Hepatocyte (in vitro differentiated cells): ENCODE measurements at regions not wholly inside any gene's neighbourhood (a gene's known extent, or its start where the extent isn't known, plus 50 kb on each side); places are given as distances from the start of the nearest gene placed in this dataset.
A peak's percentile ranks its signal among the peaks of the same experiment; 100 is the strongest.

Experiments
- DNase-seq: peaks from one replicate; pipeline ENCODE4 v3.0.0-alpha.2; 2016; ENCODE audit warnings: low spot score
- H2AFZ ChIP-seq: fragments of 200-600 bp; sonication (generic); 2 replicates; pipeline ENCODE4 v1.6.0; 2016; ENCODE audit warnings: antibody characterized with exemption, mild to moderate bottlenecking
- H3K27ac ChIP-seq: fragments of 200-600 bp; sonication (generic); 2 replicates; pipeline ENCODE4 v1.5.1; 2016; ENCODE audit warnings: mild to moderate bottlenecking
- H3K27me3 ChIP-seq: fragments of 200-600 bp; sonication (generic); 2 replicates; pipeline ENCODE4 v1.6.1; 2016
- H3K36me3 ChIP-seq: fragments of 200-600 bp; sonication (generic); replicated peaks from 2 replicates; pipeline ENCODE4 v1.5.1; 2016; ENCODE audit warnings: low read depth; ENCODE audit not compliant: insufficient read depth
- H3K4me1 ChIP-seq: fragments of 200-600 bp; sonication (generic); 2 replicates; pipeline ENCODE4 v1.5.1; 2016; ENCODE audit warnings: mild to moderate bottlenecking, moderate library complexity; ENCODE audit not compliant: insufficient read depth
- H3K4me2 ChIP-seq: fragments of 200-600 bp; sonication (generic); 2 replicates; pipeline ENCODE4 v1.6.0; 2016
- H3K4me3 ChIP-seq: fragments of 200-600 bp; sonication (generic); 2 replicates; pipeline ENCODE4 v1.5.1; 2016; ENCODE audit warnings: mild to moderate bottlenecking
- H3K79me2 ChIP-seq: fragments of 200-600 bp; sonication (generic); 2 replicates; pipeline ENCODE4 v1.6.0; 2017; ENCODE audit warnings: mild to moderate bottlenecking
- H3K9me2 ChIP-seq: fragments of 200-600 bp; sonication (generic); replicated peaks from 2 replicates; pipeline ENCODE4 v1.6.0; 2017; ENCODE audit warnings: mild to moderate bottlenecking; ENCODE audit not compliant: insufficient read depth
- H3K9me3 ChIP-seq: fragments of 200-600 bp; sonication (generic); 2 replicates; pipeline ENCODE4 v1.5.1; 2016; ENCODE audit warnings: low read depth, mild to moderate bottlenecking
- H4K20me1 ChIP-seq: fragments of 200-600 bp; sonication (generic); 2 replicates; pipeline ENCODE4 v1.6.0; 2016; ENCODE audit warnings: mild to moderate bottlenecking; ENCODE audit not compliant: insufficient read depth, poor library complexity, severe bottlenecking
- CTCF ChIP-seq: fragments of 200-600 bp; sonication (generic); IDR thresholded peaks from 2 replicates; pipeline ENCODE4 v1.5.1; 2016; ENCODE audit warnings: antibody characterized with exemption, mild to moderate bottlenecking; ENCODE audit not compliant: poor library complexity
- EZH2 ChIP-seq: fragments of 200-600 bp; sonication (generic); IDR thresholded peaks from 2 replicates; pipeline ENCODE4 v1.6.1; 2016; ENCODE audit warnings: antibody characterized with exemption, mild to moderate bottlenecking, borderline replicate concordance
- EZH2phosphoT487 ChIP-seq: fragments of 200-600 bp; sonication (generic); IDR thresholded peaks from one replicate; pipeline ENCODE4 v1.6.1; 2018; ENCODE audit warnings: antibody characterized with exemption, mild to moderate bottlenecking, low read depth, moderate library complexity; ENCODE audit not compliant: unreplicated experiment, severe bottlenecking
- WGBS: methylation state at CpG from one replicate; pipeline ENCODE4 v1.1.6; 2016; ENCODE audit warnings: low lambda C conversion rate; ENCODE audit errors: missing lambda C conversion rate; 5-methylcytosine and 5-hydroxymethylcytosine counted together

- Histone ChIP-seq H3K27ac (no peak overlapping the region), H3K9me2 (no peaks in the 10 kb centered on the region), H3K4me2 (no peak overlapping the region), H4K20me1 (no peaks in the 10 kb centered on the region), H2AFZ (no peak overlapping the region), H3K4me1 (no peaks in the 10 kb centered on the region), H3K9me3 (no peaks in the 10 kb centered on the region), H3K36me3 (no peaks in the 10 kb centered on the region), H3K79me2 (no peaks in the 10 kb centered on the region), H3K4me3 (no peak overlapping the region), H3K27me3 (no peaks in the 10 kb centered on the region)
- WGBS, result 75% methylated on average over 3 of the region's 3 CpGs
- no peak for TF ChIP-seq CTCF
- no peak for TF ChIP-seq EZH2
- no peak for TF ChIP-seq EZH2phosphoT487
- DNase-seq, result no peak
These were observed 50.8 kb upstream of the ELF5 start for GRCh38 chr11:34564406-34564805.

DNA sequence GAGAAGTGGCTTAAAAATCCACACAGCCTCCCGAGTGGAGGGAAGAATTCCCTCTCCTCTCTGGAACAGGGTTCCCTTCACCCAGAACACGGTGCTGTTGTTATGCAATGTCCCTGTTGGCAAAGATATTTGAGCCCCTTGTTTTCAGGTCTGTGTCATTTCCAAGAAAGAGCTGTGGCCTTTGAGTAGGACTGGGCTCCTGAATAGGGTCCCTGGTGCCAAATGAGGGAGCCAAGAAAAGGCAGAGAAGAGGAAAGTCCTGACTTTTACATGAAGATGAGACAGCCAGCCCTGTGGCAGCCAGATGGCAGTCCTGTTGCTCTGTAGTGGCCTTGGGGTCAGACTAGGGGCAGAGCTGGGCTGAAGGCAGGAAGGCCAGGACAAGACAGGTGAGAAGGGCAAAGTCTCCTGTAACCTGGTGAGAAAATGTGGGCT is 51.2 kb upstream of the ELF5 start:
- Histone ChIP-seq H3K36me3 (no peaks in the 10 kb centered on the region), H3K4me2 (no peak overlapping the region), H4K20me1 (no peaks in the 10 kb centered on the region), H3K4me3 (no peak overlapping the region), H3K9me2 (no peaks in the 10 kb centered on the region), H3K27ac (no peak overlapping the region), H3K79me2 (no peaks in the 10 kb centered on the region), H3K4me1 (no peaks in the 10 kb centered on the region), H3K9me3 (no peaks in the 10 kb centered on the region), H2AFZ (no peak overlapping the region), H3K27me3 (no peaks in the 10 kb centered on the region)
- 40% methylated on average over 2 of the region's 2 CpGs for WGBS
- TF ChIP-seq CTCF (no peak), EZH2phosphoT487 (no peak)
- no peak for DNase-seq

DNA sequence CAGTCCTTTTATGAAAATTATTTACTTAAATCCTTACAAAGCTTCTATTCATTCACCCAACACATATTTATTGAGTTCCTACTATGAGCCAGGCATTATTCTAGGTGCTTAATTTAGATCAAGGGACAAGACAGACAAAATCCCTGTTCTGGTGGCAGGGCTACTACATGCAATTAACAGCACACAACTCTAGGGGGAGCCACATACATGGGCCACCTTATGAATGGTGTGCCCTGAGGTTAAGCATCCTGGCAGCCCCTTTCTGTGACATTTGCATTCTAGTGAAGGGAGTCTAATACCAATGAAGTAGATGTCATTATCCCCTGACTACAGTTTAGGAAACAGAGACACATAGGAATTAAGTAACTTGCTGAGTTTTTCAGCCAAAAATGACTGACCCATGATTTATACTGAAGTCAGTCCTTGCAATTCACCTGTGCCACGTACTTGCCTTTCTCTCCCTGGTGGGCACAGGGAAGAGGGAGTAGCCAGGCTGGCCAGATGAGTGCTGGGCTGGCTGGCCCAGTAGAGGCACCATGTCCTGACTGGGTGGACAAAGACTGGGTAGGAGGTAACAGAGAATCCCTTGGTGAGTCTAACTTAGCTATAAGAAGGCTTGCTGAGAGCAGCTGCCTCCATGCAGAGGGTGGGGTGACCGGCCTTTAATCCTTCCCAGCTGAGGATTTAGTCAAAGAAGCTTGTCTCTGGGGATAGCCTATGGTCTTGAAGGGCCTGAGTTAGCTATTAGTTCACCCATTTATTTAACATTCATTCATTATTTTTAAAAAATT is 52.0 kb upstream of the ELF5 start:
- no peaks in the 10 kb centered on the region for H3K9me3 ChIP-seq
- H3K36me3 ChIP-seq, result no peaks in the 10 kb centered on the region
- no peak for TF ChIP-seq EZH2
- peak; percentile 22 for TF ChIP-seq CTCF
- TF ChIP-seq EZH2phosphoT487, result no peak
- H3K4me1 ChIP-seq, result no peaks in the 10 kb centered on the region
- 71% methylated on average over 2 of the region's 2 CpGs for WGBS
- H3K9me2 ChIP-seq, result no peaks in the 10 kb centered on the region
- no peak overlapping the region for H2AFZ ChIP-seq
- H3K4me3 ChIP-seq, result no peak overlapping the region
- no peaks in the 10 kb centered on the region for H4K20me1 ChIP-seq
- H3K27me3 ChIP-seq, result no peaks in the 10 kb centered on the region
- DNase-seq, result no peak
- no peak overlapping the region for H3K4me2 ChIP-seq
- H3K27ac ChIP-seq, result no peak overlapping the region
- no peaks in the 10 kb centered on the region for H3K79me2 ChIP-seq
